ENCODE measurements at regions not wholly inside any gene's neighbourhood (a gene's known extent, or its start where the extent isn't known, plus 50 kb on each side); places are given as distances from the start of the nearest gene placed in this dataset.
A peak's percentile ranks its signal among the peaks of the same experiment; 100 is the strongest.

- Histone ChIP-seq H3K27ac (ENCODE audit: low read depth, low read length, severe bottlenecking) (no peak overlapping the region), H3K4me3 (ENCODE audit: extremely low read depth, insufficient read depth, low read length, poor library complexity, severe bottlenecking) (no peak overlapping the region), H3K36me3 (ENCODE audit: control insufficient read depth, insufficient read depth, low read length) (no peaks in the 10 kb centered on the region), H3K9me3 (ENCODE audit: control insufficient read depth, low read length) (no peaks in the 10 kb centered on the region), H3K4me1 (ENCODE audit: control insufficient read depth, insufficient read depth, low read length, poor library complexity, severe bottlenecking) (peaks cover 8% of the 10 kb centered on the region)
- 93 to 96% methylated on average over 4 to 6 of the region's 6 CpGs for WGBS, 2 experiments (ENCODE audit: insufficient coverage in 2 of 2)
Measured at GRCh38 chr18:11506856-11507255, 102.5 kb upstream of the SLC35G4 start.

GRCh38 chr18:11505993-11506392 lies 103.4 kb upstream of the SLC35G4 start:
- Histone ChIP-seq H3K4me3 (ENCODE audit: extremely low read depth, insufficient read depth, low read length, poor library complexity, severe bottlenecking) (no peak overlapping the region), H3K27ac (ENCODE audit: low read depth, low read length, severe bottlenecking) (no peak overlapping the region), H3K9me3 (ENCODE audit: control insufficient read depth, low read length) (no peaks in the 10 kb centered on the region), H3K4me1 (ENCODE audit: control insufficient read depth, insufficient read depth, low read length, poor library complexity, severe bottlenecking) (peaks cover 13% of the 10 kb centered on the region), H3K36me3 (ENCODE audit: control insufficient read depth, insufficient read depth, low read length) (no peaks in the 10 kb centered on the region)
- WGBS, 2 experiments (ENCODE audit: insufficient coverage in 2 of 2), result 85 to 87% methylated on average over 3 of the region's 5 CpGs

- 85 to 100% methylated on average over 4 to 5 of the region's 6 CpGs for WGBS, 2 experiments (ENCODE audit: insufficient coverage in 2 of 2)
- H3K36me3 ChIP-seq (ENCODE audit: control insufficient read depth, insufficient read depth, low read length), result no peaks in the 10 kb centered on the region
- H3K27ac ChIP-seq (ENCODE audit: low read depth, low read length, severe bottlenecking), result no peak overlapping the region
- peaks cover 22% of the 10 kb centered on the region for H3K4me1 ChIP-seq (ENCODE audit: control insufficient read depth, insufficient read depth, low read length, poor library complexity, severe bottlenecking)
- H3K9me3 ChIP-seq (ENCODE audit: control insufficient read depth, low read length), result no peaks in the 10 kb centered on the region
- no peak overlapping the region for H3K4me3 ChIP-seq (ENCODE audit: extremely low read depth, insufficient read depth, low read length, poor library complexity, severe bottlenecking)
Measured at GRCh38 chr18:11504962-11505361, 104.4 kb upstream of the SLC35G4 start.

GRCh38 chr18:11502368-11502767 lies 107.0 kb upstream of the SLC35G4 start:
- Histone ChIP-seq H3K9me3 (ENCODE audit: control insufficient read depth, low read length) (no peaks in the 10 kb centered on the region), H3K36me3 (ENCODE audit: control insufficient read depth, insufficient read depth, low read length) (no peaks in the 10 kb centered on the region), H3K4me3 (ENCODE audit: extremely low read depth, insufficient read depth, low read length, poor library complexity, severe bottlenecking) (no peak overlapping the region), H3K27ac (ENCODE audit: low read depth, low read length, severe bottlenecking) (no peak overlapping the region), H3K4me1 (ENCODE audit: control insufficient read depth, insufficient read depth, low read length, poor library complexity, severe bottlenecking) (peaks cover 27% of the 10 kb centered on the region)
- 100% methylated on average over 1 of the region's 1 CpG; no CpG with 5 or more reads in 1 of the 2 experiments for WGBS, 2 experiments (ENCODE audit: insufficient coverage in 2 of 2)

GRCh38 chr18:11501352-11501751 lies 108.0 kb upstream of the SLC35G4 start:
- Histone ChIP-seq H3K27ac (ENCODE audit: low read depth, low read length, severe bottlenecking) (no peak overlapping the region), H3K9me3 (ENCODE audit: control insufficient read depth, low read length) (no peaks in the 10 kb centered on the region), H3K4me3 (ENCODE audit: extremely low read depth, insufficient read depth, low read length, poor library complexity, severe bottlenecking) (no peak overlapping the region), H3K36me3 (ENCODE audit: control insufficient read depth, insufficient read depth, low read length) (no peaks in the 10 kb centered on the region), H3K4me1 (ENCODE audit: control insufficient read depth, insufficient read depth, low read length, poor library complexity, severe bottlenecking) (peaks cover 27% of the 10 kb centered on the region)
- WGBS, 2 experiments (ENCODE audit: insufficient coverage in 2 of 2), result 92 to 98% methylated on average over 4 of the region's 4 CpGs

- H3K9me3 ChIP-seq (ENCODE audit: control insufficient read depth, low read length), result no peaks in the 10 kb centered on the region
- peak overlapping the region; percentile 87 for H3K27ac ChIP-seq (ENCODE audit: low read depth, low read length, severe bottlenecking)
- peaks cover 27% of the 10 kb centered on the region for H3K4me1 ChIP-seq (ENCODE audit: control insufficient read depth, insufficient read depth, low read length, poor library complexity, severe bottlenecking)
- no peak overlapping the region for H3K4me3 ChIP-seq (ENCODE audit: extremely low read depth, insufficient read depth, low read length, poor library complexity, severe bottlenecking)
- no peaks in the 10 kb centered on the region for H3K36me3 ChIP-seq (ENCODE audit: control insufficient read depth, insufficient read depth, low read length)
- WGBS, 2 experiments (ENCODE audit: insufficient coverage in 2 of 2), result 62 to 68% methylated on average over 4 of the region's 8 CpGs
Measured at GRCh38 chr18:11500153-11501122, 109.0 kb upstream of the SLC35G4 start.

GRCh38 chr18:11498821-11499220 lies 110.6 kb upstream of the SLC35G4 start:
- Histone ChIP-seq H3K27ac (ENCODE audit: low read depth, low read length, severe bottlenecking) (no peak overlapping the region), H3K36me3 (ENCODE audit: control insufficient read depth, insufficient read depth, low read length) (no peaks in the 10 kb centered on the region), H3K4me3 (ENCODE audit: extremely low read depth, insufficient read depth, low read length, poor library complexity, severe bottlenecking) (no peak overlapping the region), H3K4me1 (ENCODE audit: control insufficient read depth, insufficient read depth, low read length, poor library complexity, severe bottlenecking) (peaks cover 31% of the 10 kb centered on the region), H3K9me3 (ENCODE audit: control insufficient read depth, low read length) (no peaks in the 10 kb centered on the region)
- 100% methylated on average over 1 of the region's 1 CpG; no CpG with 5 or more reads in 1 of the 2 experiments for WGBS, 2 experiments (ENCODE audit: insufficient coverage in 2 of 2)

GRCh38 chr18:11497585-11497984 lies 111.8 kb upstream of the SLC35G4 start:
- H3K9me3 ChIP-seq (ENCODE audit: control insufficient read depth, low read length), result no peaks in the 10 kb centered on the region
- WGBS, 2 experiments (ENCODE audit: insufficient coverage in 2 of 2), result 87% methylated on average over 2 of the region's 2 CpGs; no CpG with 5 or more reads in 1 of the 2 experiments
- H3K36me3 ChIP-seq (ENCODE audit: control insufficient read depth, insufficient read depth, low read length), result no peaks in the 10 kb centered on the region
- H3K27ac ChIP-seq (ENCODE audit: low read depth, low read length, severe bottlenecking), result no peak overlapping the region
- H3K4me3 ChIP-seq (ENCODE audit: extremely low read depth, insufficient read depth, low read length, poor library complexity, severe bottlenecking), result no peak overlapping the region
- H3K4me1 ChIP-seq (ENCODE audit: control insufficient read depth, insufficient read depth, low read length, poor library complexity, severe bottlenecking), result peaks cover 30% of the 10 kb centered on the region

GRCh38 chr18:11496526-11497172 lies 112.7 kb upstream of the SLC35G4 start:
- 83 to 92% methylated on average over 2 to 3 of the region's 6 CpGs for WGBS, 2 experiments (ENCODE audit: insufficient coverage in 2 of 2)
- Histone ChIP-seq H3K27ac (ENCODE audit: low read depth, low read length, severe bottlenecking) (no peak overlapping the region), H3K36me3 (ENCODE audit: control insufficient read depth, insufficient read depth, low read length) (no peaks in the 10 kb centered on the region), H3K4me1 (ENCODE audit: control insufficient read depth, insufficient read depth, low read length, poor library complexity, severe bottlenecking) (peaks cover 24% of the 10 kb centered on the region), H3K4me3 (ENCODE audit: extremely low read depth, insufficient read depth, low read length, poor library complexity, severe bottlenecking) (no peak overlapping the region), H3K9me3 (ENCODE audit: control insufficient read depth, low read length) (no peaks in the 10 kb centered on the region)

GRCh38 chr18:11495441-11495840 lies 114.0 kb upstream of the SLC35G4 start:
- Histone ChIP-seq H3K36me3 (ENCODE audit: control insufficient read depth, insufficient read depth, low read length) (no peaks in the 10 kb centered on the region), H3K27ac (ENCODE audit: low read depth, low read length, severe bottlenecking) (no peak overlapping the region), H3K9me3 (ENCODE audit: control insufficient read depth, low read length) (no peaks in the 10 kb centered on the region), H3K4me1 (ENCODE audit: control insufficient read depth, insufficient read depth, low read length, poor library complexity, severe bottlenecking) (peaks cover 14% of the 10 kb centered on the region), H3K4me3 (ENCODE audit: extremely low read depth, insufficient read depth, low read length, poor library complexity, severe bottlenecking) (no peak overlapping the region)
- WGBS, 2 experiments (ENCODE audit: insufficient coverage in 2 of 2), result 88 to 95% methylated on average over 4 to 5 of the region's 6 CpGs

GRCh38 chr18:11494107-11494506 lies 115.3 kb upstream of the SLC35G4 start:
- Histone ChIP-seq H3K27ac (ENCODE audit: low read depth, low read length, severe bottlenecking) (no peak overlapping the region), H3K9me3 (ENCODE audit: control insufficient read depth, low read length) (no peaks in the 10 kb centered on the region), H3K36me3 (ENCODE audit: control insufficient read depth, insufficient read depth, low read length) (no peaks in the 10 kb centered on the region), H3K4me3 (ENCODE audit: extremely low read depth, insufficient read depth, low read length, poor library complexity, severe bottlenecking) (no peak overlapping the region), H3K4me1 (ENCODE audit: control insufficient read depth, insufficient read depth, low read length, poor library complexity, severe bottlenecking) (peaks cover 4% of the 10 kb centered on the region)

Measured in mesodermal cell (in vitro differentiated cells).